Erythroblast (primary cell): ENCODE measurements at regions not wholly inside any gene's neighbourhood (a gene's known extent, or its start where the extent isn't known, plus 50 kb on each side); places are given as distances from the start of the nearest gene placed in this dataset.

Source experiments
- GATA1 ChIP-seq: IDR thresholded peaks from 2 replicates; pipeline ENCODE4 v1.6.1; 2011; ENCODE audit warnings: low read depth, mild to moderate bottlenecking, control low read depth, low read length, moderate library complexity
- POLR2A ChIP-seq: IDR thresholded peaks from 2 replicates; pipeline ENCODE4 v1.6.1; 2011; ENCODE audit warnings: mild to moderate bottlenecking, low read length

- no peak for TF ChIP-seq POLR2A
- TF ChIP-seq GATA1: no peak
Measured at GRCh38 chr6:23137611-23138010, 568.2 kb downstream of the HDGFL1 start.
